ENCODE measurements at regions not wholly inside any gene's neighbourhood (a gene's known extent, or its start where the extent isn't known, plus 50 kb on each side); places are given as distances from the start of the nearest gene placed in this dataset.

DNA sequence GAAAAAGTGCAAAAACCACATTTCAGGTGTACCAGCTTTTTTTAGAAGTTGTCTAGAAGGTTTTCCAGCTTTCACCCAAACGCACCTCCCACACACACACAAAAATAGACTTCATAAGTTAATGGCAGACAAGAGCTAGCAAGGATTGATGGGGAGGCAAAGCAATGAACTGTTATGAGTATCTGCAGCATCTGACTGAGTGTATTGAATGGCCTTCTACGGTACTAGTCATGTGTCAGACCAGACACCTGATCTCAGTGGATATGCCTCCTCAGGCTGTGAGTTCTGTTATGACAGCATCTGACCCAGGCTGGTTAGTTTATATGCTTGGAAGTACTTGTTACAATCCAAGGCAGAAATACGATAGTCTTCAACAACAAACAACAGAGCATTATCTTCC is 406.1 kb upstream of the AUTS2 start:
- TF ChIP-seq EZH2 (IDR thresholded peaks at IDR 0.05; ENCODE audit: low read length, unreplicated experiment) (no peak), CTCF (conservative IDR thresholded peaks at IDR 0.05; ENCODE audit: low read depth, low read length) (no peak)
